Endothelial cell of umbilical vein (primary cell): ENCODE measurements at regions not wholly inside any gene's neighbourhood (a gene's known extent, or its start where the extent isn't known, plus 50 kb on each side); places are given as distances from the start of the nearest gene placed in this dataset.

Experiments used
- BruUV-seq: library from RNA; stranded (reverse); fragments of 400-500 nt; replicated peaks from 2 replicates; lab custom pipeline; 2021; lab: Mats Ljungman, UMichigan
- CTCF ChIA-PET: fragments of 300-600, 350-600 bp; sonication (Branson Sonifier 250); formaldehyde crosslinking; loops from one replicate; lab custom pipeline; 2021; ENCODE audit warnings: antibody characterized with exemption, inconsistent platforms; lab: Charles Lee
- POLR2A ChIA-PET: fragments of 300-600, 350-600 bp; sonication (Branson Sonifier 250); formaldehyde crosslinking; loops from one replicate; lab custom pipeline; 2021; ENCODE audit warnings: antibody characterized with exemption, inconsistent platforms; lab: Charles Lee
- DNase-seq: peaks from one replicate; pipeline ENCODE4 v3.0.0-alpha.2; 2011; ENCODE audit warnings: low read depth, low spot score
- FAIRE-seq: peaks from 2 replicates; lab custom pipeline; 2011; peaks lifted over from hg19 to GRCh38; lab: Jason Lieb, UNC
- H2AFZ ChIP-seq: 2 replicates; pipeline ENCODE4 v1.6.0; 2012; ENCODE audit warnings: low read depth, low read length, control low read depth, inconsistent platforms
- H3K27ac ChIP-seq: 2 replicates; pipeline ENCODE4 v1.5.1; 2011; ENCODE audit warnings: low read depth, mild to moderate bottlenecking, control low read depth, low read length, moderate library complexity; ENCODE audit not compliant: insufficient read depth
- H3K27me3 ChIP-seq, 2 experiments: 2 replicates each; pipeline versions ENCODE4 v1.6.0 to v1.6.1; 2011; ENCODE audit warnings: low read length in 2 of 2, mixed read lengths in 1 of 2; ENCODE audit not compliant: control insufficient read depth in 2 of 2, insufficient read depth in 2 of 2
- H3K36me3 ChIP-seq, 2 experiments: 2 replicates in 1 of 2; 3 replicates in 1 of 2; pipeline ENCODE4 v1.5.1; 2011; ENCODE audit warnings: low read length in 2 of 2, mild to moderate bottlenecking in 1 of 2, moderate library complexity in 1 of 2; ENCODE audit not compliant: control insufficient read depth in 2 of 2, insufficient read depth in 2 of 2; ENCODE audit errors: extremely low read depth in 1 of 2
- H3K4me1 ChIP-seq: 3 replicates; pipeline ENCODE4 v1.5.1; 2011; ENCODE audit warnings: mild to moderate bottlenecking, low read length; ENCODE audit not compliant: control insufficient read depth, insufficient read depth; ENCODE audit errors: extremely low read depth
- H3K4me2 ChIP-seq: 2 replicates; pipeline ENCODE4 v1.6.1; 2011; ENCODE audit warnings: low read length, control low read depth, mixed read lengths; ENCODE audit not compliant: insufficient read depth
- H3K4me3 ChIP-seq, 3 experiments: fragments of 200-600 bp in 1 of 3; sonication (generic), shearing (Covaris generic) in 1 of 3; replicated peaks in 1 of 3; 2 replicates each; pipeline ENCODE4 v1.5.1; 2011 to 2016; ENCODE audit warnings: control low read depth in 3 of 3, low read length in 3 of 3, mild to moderate bottlenecking in 2 of 3, inconsistent platforms in 1 of 3, low read depth in 1 of 3, moderate library complexity in 1 of 3; ENCODE audit not compliant: insufficient read depth in 1 of 3
- H3K79me2 ChIP-seq: 2 replicates; pipeline ENCODE4 v1.6.0; 2012; ENCODE audit warnings: low read length, inconsistent platforms; ENCODE audit not compliant: control insufficient read depth, insufficient read depth
- H3K9ac ChIP-seq: replicated peaks from 2 replicates; pipeline ENCODE3; 2011; ENCODE audit warnings: low read length, control low read depth; ENCODE audit not compliant: insufficient read depth; ENCODE audit errors: extremely low read depth
- H3K9me1 ChIP-seq: replicated peaks from 3 replicates; pipeline ENCODE4 v1.6.0; 2011; ENCODE audit warnings: mild to moderate bottlenecking, low read length; ENCODE audit not compliant: control insufficient read depth, insufficient read depth; ENCODE audit errors: extremely low read depth
- H3K9me3 ChIP-seq: replicated peaks from 2 replicates; pipeline ENCODE4 v1.5.1; 2012; ENCODE audit warnings: low read length, inconsistent platforms; ENCODE audit not compliant: control insufficient read depth, insufficient read depth
- H4K20me1 ChIP-seq: replicated peaks from 2 replicates; pipeline ENCODE3; 2011; ENCODE audit warnings: mild to moderate bottlenecking, low read length; ENCODE audit not compliant: control insufficient read depth, insufficient read depth; ENCODE audit errors: extremely low read depth
- EZH2 ChIP-seq: IDR thresholded peaks from 2 replicates; pipeline ENCODE4 v1.6.1; 2012; ENCODE audit warnings: borderline replicate concordance, low read depth, mild to moderate bottlenecking, moderate library complexity, low read length, inconsistent platforms; ENCODE audit not compliant: severe bottlenecking
- FOS ChIP-seq: IDR thresholded peaks from 2 replicates; pipeline ENCODE4 v1.6.1; 2011; ENCODE audit warnings: mild to moderate bottlenecking, low read length, moderate library complexity, borderline replicate concordance; ENCODE audit not compliant: insufficient read depth
- GATA2 ChIP-seq: IDR thresholded peaks from 2 replicates; pipeline ENCODE4 v1.7.0; 2011; ENCODE audit warnings: low read depth, mild to moderate bottlenecking, moderate library complexity, mixed read lengths, low read length; ENCODE audit not compliant: insufficient read length, insufficient read depth
- JUN ChIP-seq: IDR thresholded peaks from 2 replicates; pipeline ENCODE4 v1.6.1; 2011; ENCODE audit warnings: borderline replicate concordance, low read depth; ENCODE audit not compliant: insufficient read length, insufficient read depth
- MYC ChIP-seq: IDR thresholded peaks from one replicate; pipeline ENCODE4 v1.6.1; 2011; ENCODE audit warnings: mild to moderate bottlenecking, low read depth, low read length
- POLR2A ChIP-seq: IDR thresholded peaks from 2 replicates; pipeline ENCODE4 v1.6.1; 2012; ENCODE audit warnings: low read depth, mild to moderate bottlenecking, control low read depth, low read length
- POLR2AphosphoS5 ChIP-seq: IDR thresholded peaks from 2 replicates; pipeline ENCODE4 v1.6.1; 2012; ENCODE audit warnings: low read depth, mild to moderate bottlenecking, control low read depth, low read length, moderate library complexity; ENCODE audit not compliant: insufficient read depth
- dilution Hi-C: fragments of 300-500 bp; cut with MboI; formaldehyde crosslinking; loops from one replicate; pipeline ENCODE4 v1.15.0; 2019; ENCODE audit warnings: low sequenced_read_pairs; ENCODE audit not compliant: extremely low pct_ligation_motif_present
- intact Hi-C: fragments of 100-400 bp; cut with micrococcal nuclease; formaldehyde crosslinking; loops from one replicate; pipeline ENCODE4 v1.10.0; 2022
- TF ChIP-seq, protein P1 (sequence below), 2 donors: IDR thresholded peaks; 1 replicate in 1 of 2; 2 replicates in 1 of 2; pipeline ENCODE4 v1.5.1; 2011; ENCODE audit warnings: low read length in 2 of 2, mild to moderate bottlenecking in 2 of 2, moderate library complexity in 2 of 2, control low read depth in 1 of 2, inconsistent platforms in 1 of 2, low read depth in 1 of 2; ENCODE audit not compliant: insufficient read depth in 1 of 2; ENCODE audit errors: extremely low read depth in 1 of 2
- TF ChIP-seq, protein P2 (sequence below): IDR thresholded peaks from 2 replicates; pipeline ENCODE4 v1.6.1; 2011; ENCODE audit not compliant: insufficient read depth, insufficient read length

DNA sequence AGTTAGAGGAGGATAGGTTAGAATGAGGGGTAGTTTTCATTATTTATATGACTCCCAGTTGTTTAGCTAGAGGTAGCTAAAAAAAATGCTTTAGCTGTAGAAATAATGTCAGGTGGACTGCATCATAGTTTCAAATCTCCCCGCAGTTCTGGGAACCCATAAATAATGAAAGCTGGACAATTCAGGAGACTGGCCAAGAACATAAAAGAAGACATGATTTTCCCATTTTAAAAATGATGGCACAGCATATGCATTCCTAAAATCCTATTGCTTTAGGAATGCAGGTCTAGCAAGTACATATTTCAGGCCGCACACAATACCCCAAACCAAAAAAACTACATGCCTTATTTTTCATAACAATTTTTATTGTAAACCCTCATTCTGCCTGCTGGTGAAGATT lies 143.3 kb downstream of the CTH start:
- no peak overlapping the region for H3K4me3 ChIP-seq
- H3K4me1 ChIP-seq, result no peaks in the 10 kb centered on the region
- H3K9me3 ChIP-seq, result no peaks in the 10 kb centered on the region
- no peak for FAIRE-seq
- no peak for DNase-seq
- dilution Hi-C loops, result no loop called here
- no peak overlapping the region for H3K9ac ChIP-seq
- no TSS peak for BruUV-seq
- intact Hi-C loops, result no loop called here
- H3K4me2 ChIP-seq, result no peak overlapping the region
- no peaks in the 10 kb centered on the region for H3K36me3 ChIP-seq
- H3K27ac ChIP-seq, result no peak overlapping the region
- TF ChIP-seq POLR2A, result no peak
- no peak for TF ChIP-seq MYC
- TF ChIP-seq, protein P1, sequence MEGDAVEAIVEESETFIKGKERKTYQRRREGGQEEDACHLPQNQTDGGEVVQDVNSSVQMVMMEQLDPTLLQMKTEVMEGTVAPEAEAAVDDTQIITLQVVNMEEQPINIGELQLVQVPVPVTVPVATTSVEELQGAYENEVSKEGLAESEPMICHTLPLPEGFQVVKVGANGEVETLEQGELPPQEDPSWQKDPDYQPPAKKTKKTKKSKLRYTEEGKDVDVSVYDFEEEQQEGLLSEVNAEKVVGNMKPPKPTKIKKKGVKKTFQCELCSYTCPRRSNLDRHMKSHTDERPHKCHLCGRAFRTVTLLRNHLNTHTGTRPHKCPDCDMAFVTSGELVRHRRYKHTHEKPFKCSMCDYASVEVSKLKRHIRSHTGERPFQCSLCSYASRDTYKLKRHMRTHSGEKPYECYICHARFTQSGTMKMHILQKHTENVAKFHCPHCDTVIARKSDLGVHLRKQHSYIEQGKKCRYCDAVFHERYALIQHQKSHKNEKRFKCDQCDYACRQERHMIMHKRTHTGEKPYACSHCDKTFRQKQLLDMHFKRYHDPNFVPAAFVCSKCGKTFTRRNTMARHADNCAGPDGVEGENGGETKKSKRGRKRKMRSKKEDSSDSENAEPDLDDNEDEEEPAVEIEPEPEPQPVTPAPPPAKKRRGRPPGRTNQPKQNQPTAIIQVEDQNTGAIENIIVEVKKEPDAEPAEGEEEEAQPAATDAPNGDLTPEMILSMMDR (IDR thresholded peaks at IDR 0.05; ENCODE audit: extremely low read depth in 1 of 2, insufficient read depth in 1 of 2, low read depth in 1 of 2, low read length in 2 of 2), result no peak
- TF ChIP-seq POLR2AphosphoS5, result no peak
- no peak for TF ChIP-seq EZH2
- no peak for TF ChIP-seq FOS
- TF ChIP-seq JUN, result no peak
- TF ChIP-seq GATA2, result no peak
- TF ChIP-seq, protein P2, sequence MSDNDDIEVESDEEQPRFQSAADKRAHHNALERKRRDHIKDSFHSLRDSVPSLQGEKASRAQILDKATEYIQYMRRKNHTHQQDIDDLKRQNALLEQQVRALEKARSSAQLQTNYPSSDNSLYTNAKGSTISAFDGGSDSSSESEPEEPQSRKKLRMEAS, result no peak
- H3K9me1 ChIP-seq, result no peaks in the 10 kb centered on the region
- H3K27me3 ChIP-seq, result no peaks in the 10 kb centered on the region
- no peak overlapping the region for H2AFZ ChIP-seq
- ChIA-PET POLR2A (no interaction called here), CTCF (interaction anchor here (0.8 kb wide), 1 partner anchor 25 kb away, joined by 3 read pairs; no protein-coding TSS in a partner anchor)
- H4K20me1 ChIP-seq, result no peaks in the 10 kb centered on the region
- no peaks in the 10 kb centered on the region for H3K79me2 ChIP-seq
